Naive thymus-derived CD8-positive, alpha-beta T cell (primary cell): ENCODE measurements at regions not wholly inside any gene's neighbourhood (a gene's known extent, or its start where the extent isn't known, plus 50 kb on each side); places are given as distances from the start of the nearest gene placed in this dataset.

Experiments
- ATAC-seq, 2 donors: fragments of 150-1000 bp; cut with Tn5 transposase in 1 of 2; sonication (Bioruptor Pico), chemical (Tn5 transposase) in 1 of 2; 1 replicate in 1 of 2; 2 replicates in 1 of 2; pipeline ENCODE4 v1.10.0; 2021; ENCODE audit warnings: mild to moderate bottlenecking in 2 of 2, moderate library complexity in 2 of 2
- POLR2A ChIA-PET: fragments of 350-600 bp; sonication (Branson Sonifier 250); formaldehyde crosslinking; loops from one replicate; lab custom pipeline; 2021; ENCODE audit warnings: antibody characterized with exemption; lab: Charles Lee
- DNase-seq, 10 donors: peaks; one replicate each; pipeline versions ENCODE4 v3.0.0 to v3.0.0-alpha.2; 2020 to 2022
- H3K27ac Mint-ChIP-seq, 10 donors: one replicate each; pipeline ENCODE4 v1.8.0; 2020 to 2022; ENCODE audit warnings: mild to moderate bottlenecking in 10 of 10, mixed read lengths in 10 of 10, moderate library complexity in 4 of 10, inconsistent platforms in 1 of 10
- H3K27me3 Mint-ChIP-seq, 5 donors: one replicate each; pipeline ENCODE4 v1.8.0; 2021 to 2022; ENCODE audit warnings: mixed read lengths in 5 of 5
- H3K36me3 Mint-ChIP-seq, 3 donors: one replicate each; pipeline ENCODE4 v1.8.0; 2020 to 2022; ENCODE audit warnings: mixed read lengths in 3 of 3, mild to moderate bottlenecking in 2 of 3, inconsistent platforms in 1 of 3
- H3K4me1 Mint-ChIP-seq, 4 donors: one replicate each; pipeline ENCODE4 v1.8.0; 2021 to 2022; ENCODE audit warnings: mixed read lengths in 4 of 4
- H3K4me3 Mint-ChIP-seq, 10 donors: one replicate each; pipeline ENCODE4 v1.8.0; 2020 to 2022; ENCODE audit warnings: mild to moderate bottlenecking in 10 of 10, mixed read lengths in 10 of 10, moderate library complexity in 6 of 10, inconsistent platforms in 1 of 10
- H3K9me3 Mint-ChIP-seq, 9 donors: one replicate each; pipeline ENCODE4 v1.8.0; 2020 to 2022; ENCODE audit warnings: mixed read lengths in 9 of 9, mild to moderate bottlenecking in 3 of 9, inconsistent platforms in 1 of 9, moderate library complexity in 1 of 9

DNA sequence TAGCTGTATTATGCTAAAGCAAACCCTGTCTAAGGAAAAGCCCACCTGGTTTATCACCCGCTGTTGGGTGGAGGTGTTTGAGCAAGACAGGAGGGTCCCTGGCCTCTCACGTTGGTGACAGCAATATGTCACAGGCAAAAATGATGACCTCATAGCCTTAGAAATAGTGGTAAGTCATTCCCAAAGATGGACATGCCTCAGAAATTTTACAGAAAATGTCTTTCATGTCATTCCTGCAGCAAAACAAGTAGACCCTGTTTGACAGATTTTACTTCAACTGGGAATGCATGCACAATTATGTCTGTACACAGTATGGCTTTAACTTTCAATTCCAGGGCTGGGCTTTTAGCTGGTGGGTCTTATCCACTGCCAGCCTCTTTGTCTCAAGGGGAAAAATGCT is 362.3 kb upstream of the C2CD4B start:
- Mint-ChIP-seq H3K27me3 (peaks cover 5 to 18% (median 10%) of the 10 kb centered on the region in 5 donors), H3K4me1 (no peaks in the 10 kb centered on the region), H3K9me3 (no peaks in the 10 kb centered on the region), H3K4me3 (no peak overlapping the region), H3K27ac (no peak overlapping the region), H3K36me3 (no peaks in the 10 kb centered on the region)
- DNase-seq: no peak
- no peak for ATAC-seq
- POLR2A ChIA-PET: no interaction called here

GRCh38 chr15:62528505-62528904 is 363.4 kb upstream of the C2CD4B start:
- H3K4me1 Mint-ChIP-seq: no peaks in the 10 kb centered on the region
- no peak overlapping the region for H3K27ac Mint-ChIP-seq
- H3K9me3 Mint-ChIP-seq: no peaks in the 10 kb centered on the region
- POLR2A ChIA-PET: no interaction called here
- H3K4me3 Mint-ChIP-seq: no peak overlapping the region
- peaks cover 3 to 18% (median 10%) of the 10 kb centered on the region in 5 donors for H3K27me3 Mint-ChIP-seq
- no peak for ATAC-seq
- no peaks in the 10 kb centered on the region for H3K36me3 Mint-ChIP-seq
- DNase-seq: no peak

DNA sequence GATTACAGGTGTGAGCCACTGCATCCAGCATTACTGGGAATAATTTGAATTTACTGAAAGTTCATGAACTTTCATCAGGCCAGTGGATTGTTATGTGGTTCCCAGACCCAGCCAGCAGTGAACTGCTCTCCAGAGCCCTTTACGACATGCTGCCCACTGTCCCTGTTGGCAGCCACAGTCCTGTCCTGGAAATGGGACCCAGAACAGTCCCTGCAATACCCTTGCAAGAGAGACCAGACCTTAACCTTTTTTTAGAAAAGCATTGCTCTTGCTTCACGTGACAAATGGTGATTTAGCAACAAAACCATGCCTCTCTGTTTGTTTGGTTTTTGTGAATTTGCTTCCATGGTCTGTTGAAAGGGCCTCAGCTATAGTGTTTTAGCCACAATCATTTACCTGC is 367.3 kb upstream of the C2CD4B start:
- H3K4me1 Mint-ChIP-seq: no peaks in the 10 kb centered on the region
- H3K27ac Mint-ChIP-seq: no peak overlapping the region
- peaks cover 0 to 12% (median 9%) of the 10 kb centered on the region in 5 donors for H3K27me3 Mint-ChIP-seq
- no peaks in the 10 kb centered on the region for H3K36me3 Mint-ChIP-seq
- H3K9me3 Mint-ChIP-seq: no peaks in the 10 kb centered on the region
- POLR2A ChIA-PET: no interaction called here
- ATAC-seq (no peak), DNase-seq (no peak)
- H3K4me3 Mint-ChIP-seq: no peak overlapping the region

- Mint-ChIP-seq H3K4me3 (no peak overlapping the region), H3K27ac (no peak overlapping the region), H3K27me3 (peaks cover 0 to 11% (median 9%) of the 10 kb centered on the region in 5 donors), H3K4me1 (no peaks in the 10 kb centered on the region), H3K9me3 (no peaks in the 10 kb centered on the region), H3K36me3 (no peaks in the 10 kb centered on the region)
- no peak for ATAC-seq
- DNase-seq: no peak
- POLR2A ChIA-PET: interaction anchor here (0.7 kb wide), 1 partner anchor 20 kb away, joined by 5 read pairs; no protein-coding TSS in a partner anchor
These were observed 368.6 kb upstream of the C2CD4B start for GRCh38 chr15:62533687-62534086.

DNA sequence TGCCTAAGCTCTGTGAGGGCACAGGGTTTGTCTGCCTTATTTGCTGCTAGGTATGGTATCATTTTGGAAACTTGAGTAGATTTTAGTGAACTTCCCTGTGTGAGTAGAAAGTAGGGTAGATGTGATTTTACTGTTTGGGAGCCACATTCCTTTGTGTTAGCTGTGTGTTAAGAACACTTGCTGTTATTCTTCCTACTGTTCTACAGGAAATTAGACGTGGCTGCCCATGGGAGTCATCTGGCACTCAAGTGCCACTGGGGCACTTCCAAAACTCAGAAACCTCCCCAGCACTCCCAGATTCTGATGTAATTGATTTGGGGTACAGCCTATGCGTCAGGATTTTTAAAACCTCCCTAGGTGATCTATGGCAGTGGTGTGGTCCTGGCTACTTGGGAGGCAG is 369.9 kb upstream of the C2CD4B start:
- no peaks in the 10 kb centered on the region for H3K4me1 Mint-ChIP-seq
- no peak overlapping the region for H3K4me3 Mint-ChIP-seq
- no peaks in the 10 kb centered on the region for H3K9me3 Mint-ChIP-seq
- no peak for DNase-seq
- H3K36me3 Mint-ChIP-seq: no peaks in the 10 kb centered on the region
- no peak for ATAC-seq
- H3K27ac Mint-ChIP-seq: no peak overlapping the region
- POLR2A ChIA-PET: no interaction called here
- H3K27me3 Mint-ChIP-seq: peaks cover 0 to 10% (median 9%) of the 10 kb centered on the region in 5 donors

DNA sequence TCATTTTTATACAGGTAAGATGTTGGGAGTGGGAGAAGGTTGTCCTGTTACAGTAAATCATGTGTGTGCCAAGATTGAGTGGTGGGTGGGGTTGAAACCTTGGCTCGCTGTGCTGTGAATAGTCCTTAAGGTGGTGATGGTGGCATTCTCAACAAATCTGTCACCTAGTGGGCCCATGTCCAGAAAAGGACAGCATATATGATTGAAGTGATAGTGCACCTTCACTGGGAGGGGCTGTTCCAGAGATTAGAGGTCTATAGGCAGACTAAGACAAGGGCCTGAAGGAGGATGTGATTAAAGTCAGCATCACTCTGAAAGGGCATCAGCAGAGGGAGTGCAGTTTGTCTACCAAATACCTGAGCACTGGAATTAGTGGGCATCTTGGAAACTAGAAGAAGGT is 374.2 kb upstream of the C2CD4B start:
- H3K27ac Mint-ChIP-seq: no peak overlapping the region
- DNase-seq (no peak), ATAC-seq (no peak)
- H3K9me3 Mint-ChIP-seq: no peaks in the 10 kb centered on the region
- no peaks in the 10 kb centered on the region for H3K4me1 Mint-ChIP-seq
- H3K27me3 Mint-ChIP-seq: peaks cover 0 to 5% (median 1%) of the 10 kb centered on the region in 5 donors
- no peaks in the 10 kb centered on the region for H3K36me3 Mint-ChIP-seq
- H3K4me3 Mint-ChIP-seq: no peak overlapping the region
- POLR2A ChIA-PET: no interaction called here

DNA sequence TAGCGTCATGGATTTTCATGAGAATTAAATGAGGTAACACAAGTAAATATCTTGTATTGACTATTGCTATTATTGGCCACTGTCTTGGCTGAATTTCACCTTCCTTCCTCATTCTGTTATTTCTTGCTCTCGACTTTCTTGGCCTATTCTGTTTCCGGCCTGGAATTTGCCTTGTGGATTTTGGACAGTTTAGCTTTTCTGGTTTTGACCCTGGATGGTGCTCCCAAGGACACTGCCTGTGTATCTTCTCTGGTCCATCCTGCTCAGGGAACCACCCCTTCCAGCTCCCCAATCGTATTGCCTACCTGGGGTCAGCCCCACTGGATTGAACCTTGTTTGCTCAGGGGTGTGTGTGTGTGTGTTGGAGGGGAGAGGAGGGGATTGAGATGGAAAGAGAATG is 376.2 kb upstream of the C2CD4B start:
- ATAC-seq (no peak), DNase-seq (no peak)
- H3K27ac Mint-ChIP-seq: no peak overlapping the region
- POLR2A ChIA-PET: no interaction called here
- H3K9me3 Mint-ChIP-seq: no peaks in the 10 kb centered on the region
- no peak overlapping the region for H3K4me3 Mint-ChIP-seq
- H3K36me3 Mint-ChIP-seq: no peaks in the 10 kb centered on the region
- no peaks in the 10 kb centered on the region for H3K4me1 Mint-ChIP-seq
- peaks cover 0 to 6% (median 1%) of the 10 kb centered on the region in 5 donors for H3K27me3 Mint-ChIP-seq

DNA sequence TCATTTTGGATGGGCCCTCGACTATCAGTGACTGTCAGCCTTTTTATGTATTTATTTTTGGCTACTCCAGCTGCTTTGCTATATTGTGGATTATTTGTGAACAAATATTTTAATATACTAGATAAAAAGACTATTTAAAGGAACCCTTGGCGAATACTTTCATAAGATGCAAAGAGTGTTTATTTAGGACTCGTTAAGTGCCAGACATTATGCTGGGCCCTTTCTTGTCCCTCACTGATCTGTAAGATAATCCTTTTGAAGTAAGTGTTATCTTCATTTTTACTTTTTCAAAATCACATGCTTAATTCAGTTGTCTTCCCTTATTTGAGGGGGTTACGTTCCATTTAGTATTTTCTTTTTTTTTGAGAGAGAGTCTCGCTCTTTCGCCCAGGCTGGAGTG is 376.8 kb upstream of the C2CD4B start:
- H3K4me3 Mint-ChIP-seq: no peak overlapping the region
- H3K9me3 Mint-ChIP-seq: no peaks in the 10 kb centered on the region
- no peaks in the 10 kb centered on the region for H3K4me1 Mint-ChIP-seq
- POLR2A ChIA-PET: no interaction called here
- ATAC-seq: no peak
- H3K36me3 Mint-ChIP-seq: no peaks in the 10 kb centered on the region
- H3K27me3 Mint-ChIP-seq: peaks cover 0 to 6% (median 1%) of the 10 kb centered on the region in 5 donors
- no peak for DNase-seq
- no peak overlapping the region for H3K27ac Mint-ChIP-seq

DNA sequence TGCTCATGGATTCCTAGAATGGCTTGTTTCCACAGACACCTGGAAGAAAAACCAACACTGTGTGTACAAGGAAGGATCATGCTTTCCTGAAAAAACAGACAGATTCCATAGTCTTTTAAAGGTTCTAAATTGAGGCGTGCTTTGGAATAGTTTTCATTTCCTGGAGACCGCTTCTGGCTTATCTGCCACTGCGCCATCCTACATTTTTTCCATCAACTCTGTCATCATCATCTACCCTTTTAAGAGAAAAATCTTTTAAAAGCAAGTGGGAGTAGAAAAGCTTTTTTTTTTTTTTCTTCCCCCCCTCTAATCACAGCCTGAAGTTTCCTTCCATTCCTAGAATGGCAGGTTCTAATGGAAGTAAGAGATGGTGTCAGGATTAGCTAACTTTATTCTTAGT is 379.4 kb upstream of the C2CD4B start:
- no peak overlapping the region for H3K4me3 Mint-ChIP-seq
- H3K4me1 Mint-ChIP-seq: no peaks in the 10 kb centered on the region
- H3K27ac Mint-ChIP-seq: no peak overlapping the region
- ATAC-seq (no peak), DNase-seq (no peak)
- no peaks in the 10 kb centered on the region for H3K9me3 Mint-ChIP-seq
- peaks cover 0 to 7% (median under 1%) of the 10 kb centered on the region in 5 donors for H3K27me3 Mint-ChIP-seq
- POLR2A ChIA-PET: no interaction called here
- no peaks in the 10 kb centered on the region for H3K36me3 Mint-ChIP-seq

DNA sequence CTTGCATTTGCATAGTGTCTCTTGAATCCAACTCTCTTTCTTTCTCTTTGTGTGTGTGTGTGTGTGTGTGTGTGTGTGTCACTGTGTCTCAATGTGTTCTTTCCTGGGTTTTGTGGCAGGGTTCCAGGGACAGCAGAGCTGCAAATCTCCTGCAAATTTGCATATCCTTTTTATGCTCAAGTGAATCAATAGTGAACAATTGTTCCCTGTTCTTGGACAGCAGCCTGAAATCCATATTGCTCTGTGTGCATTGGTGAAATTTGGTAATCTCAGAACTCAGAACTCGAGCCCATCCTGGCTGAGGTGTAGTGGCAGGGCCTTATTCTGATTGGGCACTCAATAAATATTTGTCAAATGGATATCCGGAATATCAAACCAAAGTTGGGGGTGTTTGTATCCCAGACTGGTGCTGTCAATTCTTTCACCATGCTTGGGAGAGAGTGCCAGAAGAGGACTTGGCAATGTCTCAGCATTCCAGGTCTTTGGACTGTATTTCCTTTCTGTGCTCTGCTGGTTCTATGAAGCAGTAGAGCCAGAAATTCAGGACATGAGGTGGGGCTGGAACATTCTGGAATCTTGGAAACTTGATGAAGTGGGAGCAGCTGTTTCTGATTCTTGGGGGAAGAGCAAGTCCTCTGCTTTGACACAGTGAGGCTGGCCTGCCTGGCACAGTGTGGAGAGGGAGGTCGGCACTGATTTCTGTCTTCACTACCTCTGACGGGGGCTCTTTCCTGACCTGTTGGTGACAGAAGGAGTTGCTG is 380.6 kb upstream of the C2CD4B start:
- no peaks in the 10 kb centered on the region for H3K36me3 Mint-ChIP-seq
- ATAC-seq: no peak
- H3K4me3 Mint-ChIP-seq: no peak overlapping the region
- H3K9me3 Mint-ChIP-seq: no peaks in the 10 kb centered on the region
- POLR2A ChIA-PET: no interaction called here
- H3K27ac Mint-ChIP-seq: no peak overlapping the region
- H3K27me3 Mint-ChIP-seq: peaks cover 0 to 9% (median 2%) of the 10 kb centered on the region in 5 donors
- no peaks in the 10 kb centered on the region for H3K4me1 Mint-ChIP-seq
- no peak for DNase-seq

DNA sequence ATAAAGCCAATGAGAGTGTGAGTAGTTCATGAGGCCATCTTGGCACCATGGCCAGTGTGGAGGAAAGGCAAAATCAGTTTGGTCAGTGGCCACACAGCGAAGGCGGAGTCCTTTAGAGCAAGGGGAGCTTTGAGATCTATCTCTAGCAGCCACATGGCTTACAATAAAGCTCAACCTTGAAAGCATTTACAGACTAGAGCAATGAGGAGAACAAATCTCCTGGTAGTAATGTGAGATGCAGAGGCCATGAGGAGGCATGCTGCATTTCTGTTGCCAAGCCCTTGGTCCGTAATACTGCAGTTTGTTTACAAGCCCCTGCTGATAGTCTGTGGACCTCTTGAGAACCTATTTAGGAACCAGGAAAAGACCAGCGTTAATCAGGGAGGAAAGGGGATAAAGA is 381.5 kb upstream of the C2CD4B start:
- H3K4me3 Mint-ChIP-seq: no peak overlapping the region
- H3K36me3 Mint-ChIP-seq: no peaks in the 10 kb centered on the region
- no peak for DNase-seq
- H3K4me1 Mint-ChIP-seq: no peaks in the 10 kb centered on the region
- H3K27me3 Mint-ChIP-seq: peaks cover 0 to 9% (median 2%) of the 10 kb centered on the region in 5 donors
- no peak overlapping the region for H3K27ac Mint-ChIP-seq
- no peaks in the 10 kb centered on the region for H3K9me3 Mint-ChIP-seq
- POLR2A ChIA-PET: no interaction called here
- no peak for ATAC-seq

- Mint-ChIP-seq H3K27me3 (peaks cover 0 to 9% (median 4%) of the 10 kb centered on the region in 5 donors), H3K27ac (no peak overlapping the region), H3K9me3 (peaks cover 0 to 5% (median 0%) of the 10 kb centered on the region in 9 donors), H3K4me3 (no peak overlapping the region), H3K36me3 (peaks cover 0 to 5% (median 0%) of the 10 kb centered on the region in 3 donors), H3K4me1 (no peaks in the 10 kb centered on the region)
- ATAC-seq: no peak
- POLR2A ChIA-PET: no interaction called here
- DNase-seq: no peak
These were observed 382.5 kb upstream of the C2CD4B start for GRCh38 chr15:62547584-62547983.

GRCh38 chr15:62549345-62549970 is 384.4 kb upstream of the C2CD4B start:
- POLR2A ChIA-PET: no interaction called here
- no peak for ATAC-seq
- H3K36me3 Mint-ChIP-seq: peaks cover 0 to 6% (median 0%) of the 10 kb centered on the region in 3 donors
- no peak overlapping the region for H3K4me3 Mint-ChIP-seq
- H3K9me3 Mint-ChIP-seq: peaks cover 0 to 6% (median 0%) of the 10 kb centered on the region in 9 donors
- H3K4me1 Mint-ChIP-seq: no peaks in the 10 kb centered on the region
- H3K27ac Mint-ChIP-seq: no peak overlapping the region
- H3K27me3 Mint-ChIP-seq: peaks cover 0 to 7% (median 3%) of the 10 kb centered on the region in 5 donors
- no peak for DNase-seq
